Stomach smooth muscle (tissue), 2 donors: ENCODE measurements at regions not wholly inside any gene's neighbourhood (a gene's known extent, or its start where the extent isn't known, plus 50 kb on each side); places are given as distances from the start of the nearest gene placed in this dataset.

Experiments used
- H3K27ac ChIP-seq: one replicate; pipeline ENCODE4 v1.7.0; 2013; ENCODE audit warnings: mild to moderate bottlenecking, low read length, inconsistent platforms
- H3K27me3 ChIP-seq, 2 donors: one replicate each; pipeline ENCODE4 v1.7.0; 2013; ENCODE audit warnings: low read length in 2 of 2; ENCODE audit not compliant: insufficient read depth in 2 of 2, control insufficient read depth in 1 of 2
- H3K36me3 ChIP-seq, 2 donors: one replicate each; pipeline ENCODE4 v1.7.0; 2013; ENCODE audit warnings: low read length in 2 of 2; ENCODE audit not compliant: control insufficient read depth in 2 of 2, insufficient read depth in 2 of 2
- H3K4me1 ChIP-seq: one replicate; pipeline ENCODE4 v1.7.0; 2013; ENCODE audit warnings: low read length; ENCODE audit not compliant: control insufficient read depth, insufficient read depth
- H3K4me3 ChIP-seq, 2 donors: one replicate each; pipeline ENCODE4 v1.7.0; 2013; ENCODE audit warnings: low read length in 2 of 2
- H3K9ac ChIP-seq, 2 donors: one replicate each; pipeline ENCODE4 v1.7.0; 2013; ENCODE audit warnings: low read length in 2 of 2, mild to moderate bottlenecking in 1 of 2
- H3K9me3 ChIP-seq, 2 donors: one replicate each; pipeline ENCODE4 v1.7.0; 2013; ENCODE audit warnings: low read length in 2 of 2; ENCODE audit not compliant: control insufficient read depth in 2 of 2
- donor health status: healthy.
- donor health status: Pancreatic carcinoma.

DNA sequence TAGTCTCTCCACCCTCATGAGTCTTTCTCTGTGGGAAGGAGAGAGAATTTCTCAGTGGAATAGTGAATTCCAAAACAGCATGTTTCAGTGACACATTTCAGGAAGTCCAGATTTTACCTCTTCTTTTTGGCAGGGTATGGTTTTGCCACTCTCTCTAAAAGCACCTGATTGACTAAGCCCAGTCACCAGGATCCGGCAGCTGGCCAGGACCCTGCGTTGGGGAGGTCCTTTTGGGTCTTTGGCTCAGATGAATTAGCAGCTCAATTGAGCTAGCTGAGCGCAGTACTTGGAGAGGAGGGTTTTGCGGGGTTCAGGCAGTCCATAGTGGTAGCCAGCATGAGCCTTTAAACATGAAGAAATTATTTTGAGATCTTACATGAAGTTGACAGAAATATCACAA is 548.2 kb downstream of the PDCD6IP start:
- no peak overlapping the region for H3K4me3 ChIP-seq
- H3K9me3 ChIP-seq: no peaks in the 10 kb centered on the region
- H3K27me3 ChIP-seq: no peaks in the 10 kb centered on the region
- H3K4me1 ChIP-seq: no peaks in the 10 kb centered on the region
- H3K36me3 ChIP-seq: no peaks in the 10 kb centered on the region
- no peak overlapping the region for H3K27ac ChIP-seq
- H3K9ac ChIP-seq: no peak overlapping the region

DNA sequence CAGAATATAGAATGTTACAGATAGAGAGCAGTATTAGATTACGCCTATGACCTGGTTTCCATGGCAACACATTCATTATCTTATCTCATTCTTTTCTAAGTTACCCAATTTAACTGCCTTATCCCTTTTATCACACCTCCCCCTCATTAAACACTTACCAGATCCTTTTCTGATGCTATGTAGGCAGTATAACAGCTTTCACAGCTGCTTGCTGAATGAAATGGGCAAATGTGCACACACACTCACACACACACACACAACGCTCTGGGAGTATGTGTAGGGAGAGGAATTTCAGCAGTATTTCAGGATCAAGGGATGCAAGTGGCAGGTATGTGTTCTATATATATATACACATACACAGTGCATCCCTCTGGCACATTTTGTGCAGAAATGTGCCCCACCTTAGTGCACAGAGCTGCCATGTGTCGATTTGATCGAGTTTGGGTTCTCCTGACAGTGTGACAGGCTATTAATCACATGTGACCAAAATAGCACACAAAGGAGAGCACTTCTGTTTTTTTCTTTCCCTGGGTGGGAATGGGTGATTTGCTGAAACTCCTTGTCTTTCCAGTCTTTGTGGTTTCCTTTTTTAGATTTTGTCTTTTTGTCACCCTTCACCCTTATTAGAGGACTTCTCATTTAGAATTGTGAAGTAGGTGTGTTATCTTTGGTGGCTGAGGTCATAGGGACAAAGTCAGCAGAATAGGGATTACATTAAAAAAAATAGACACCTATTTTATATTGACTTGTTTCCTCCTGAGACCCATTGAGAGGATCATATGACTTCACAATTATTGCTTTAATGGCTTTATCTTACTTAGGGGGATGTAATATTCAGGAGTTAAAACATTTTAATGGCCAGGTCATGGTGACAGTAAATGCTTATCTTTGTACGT is 553.7 kb downstream of the PDCD6IP start:
- no peak overlapping the region for H3K9ac ChIP-seq
- no peaks in the 10 kb centered on the region for H3K4me1 ChIP-seq
- H3K27me3 ChIP-seq: no peaks in the 10 kb centered on the region
- H3K4me3 ChIP-seq: no peak overlapping the region
- no peaks in the 10 kb centered on the region for H3K36me3 ChIP-seq
- no peaks in the 10 kb centered on the region for H3K9me3 ChIP-seq
- H3K27ac ChIP-seq: no peak overlapping the region

- no peaks in the 10 kb centered on the region for H3K36me3 ChIP-seq
- H3K27ac ChIP-seq: no peak overlapping the region
- H3K9me3 ChIP-seq: no peaks in the 10 kb centered on the region
- no peaks in the 10 kb centered on the region for H3K4me1 ChIP-seq
- H3K4me3 ChIP-seq: no peak overlapping the region
- H3K27me3 ChIP-seq: no peaks in the 10 kb centered on the region
- H3K9ac ChIP-seq: no peak overlapping the region
These were observed 554.4 kb downstream of the PDCD6IP start for GRCh38 chr3:34352778-34353331.

- Histone ChIP-seq H3K9me3 (no peaks in the 10 kb centered on the region), H3K27ac (no peak overlapping the region), H3K36me3 (no peaks in the 10 kb centered on the region), H3K4me3 (no peak overlapping the region), H3K27me3 (no peaks in the 10 kb centered on the region), H3K4me1 (no peaks in the 10 kb centered on the region), H3K9ac (no peak overlapping the region)
These were observed 559.0 kb downstream of the PDCD6IP start for GRCh38 chr3:34357461-34357860.

DNA sequence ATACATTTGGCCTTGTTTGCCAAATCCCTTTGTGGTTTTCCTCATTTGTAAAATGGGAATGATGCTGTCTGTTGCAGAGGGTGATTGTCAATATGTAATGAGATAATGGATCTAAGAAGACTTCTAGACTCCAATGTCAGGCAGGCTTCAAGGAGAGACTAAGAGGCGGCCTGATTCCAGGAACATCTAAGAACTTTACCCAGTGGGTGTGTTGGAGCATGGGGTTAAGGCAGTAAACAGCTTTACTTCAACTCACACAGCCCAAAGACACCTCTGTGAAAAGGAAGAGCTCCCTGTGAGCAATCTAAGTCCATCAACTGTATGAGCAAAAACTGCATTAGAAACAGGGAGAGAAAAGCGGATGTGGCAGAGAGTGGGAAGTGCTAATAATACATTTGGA is 560.6 kb downstream of the PDCD6IP start:
- H3K4me1 ChIP-seq: no peaks in the 10 kb centered on the region
- H3K9ac ChIP-seq: no peak overlapping the region
- no peak overlapping the region for H3K4me3 ChIP-seq
- H3K27ac ChIP-seq: no peak overlapping the region
- H3K36me3 ChIP-seq: no peaks in the 10 kb centered on the region
- no peaks in the 10 kb centered on the region for H3K9me3 ChIP-seq
- H3K27me3 ChIP-seq: no peaks in the 10 kb centered on the region

GRCh38 chr3:34360713-34361112 is 562.3 kb downstream of the PDCD6IP start:
- Histone ChIP-seq H3K27me3 (no peaks in the 10 kb centered on the region), H3K4me1 (no peaks in the 10 kb centered on the region), H3K4me3 (no peak overlapping the region), H3K9me3 (no peaks in the 10 kb centered on the region), H3K27ac (no peak overlapping the region), H3K9ac (no peak overlapping the region), H3K36me3 (no peaks in the 10 kb centered on the region)

- H3K36me3 ChIP-seq: no peaks in the 10 kb centered on the region
- no peaks in the 10 kb centered on the region for H3K27me3 ChIP-seq
- H3K27ac ChIP-seq: no peak overlapping the region
- no peak overlapping the region for H3K4me3 ChIP-seq
- no peaks in the 10 kb centered on the region for H3K4me1 ChIP-seq
- H3K9me3 ChIP-seq: no peaks in the 10 kb centered on the region
- H3K9ac ChIP-seq: no peak overlapping the region
These were observed 563.5 kb downstream of the PDCD6IP start for GRCh38 chr3:34361921-34362320.

GRCh38 chr3:34362910-34363309 is 564.5 kb downstream of the PDCD6IP start:
- Histone ChIP-seq H3K4me3 (no peak overlapping the region), H3K27ac (no peak overlapping the region), H3K4me1 (no peaks in the 10 kb centered on the region), H3K9me3 (no peaks in the 10 kb centered on the region), H3K27me3 (no peaks in the 10 kb centered on the region), H3K36me3 (no peaks in the 10 kb centered on the region), H3K9ac (no peak overlapping the region)

- Histone ChIP-seq H3K4me1 (no peaks in the 10 kb centered on the region), H3K4me3 (no peak overlapping the region), H3K9ac (no peak overlapping the region), H3K9me3 (no peaks in the 10 kb centered on the region), H3K27me3 (no peaks in the 10 kb centered on the region), H3K27ac (no peak overlapping the region), H3K36me3 (no peaks in the 10 kb centered on the region)
These were observed 565.5 kb downstream of the PDCD6IP start for GRCh38 chr3:34363881-34364280.

DNA sequence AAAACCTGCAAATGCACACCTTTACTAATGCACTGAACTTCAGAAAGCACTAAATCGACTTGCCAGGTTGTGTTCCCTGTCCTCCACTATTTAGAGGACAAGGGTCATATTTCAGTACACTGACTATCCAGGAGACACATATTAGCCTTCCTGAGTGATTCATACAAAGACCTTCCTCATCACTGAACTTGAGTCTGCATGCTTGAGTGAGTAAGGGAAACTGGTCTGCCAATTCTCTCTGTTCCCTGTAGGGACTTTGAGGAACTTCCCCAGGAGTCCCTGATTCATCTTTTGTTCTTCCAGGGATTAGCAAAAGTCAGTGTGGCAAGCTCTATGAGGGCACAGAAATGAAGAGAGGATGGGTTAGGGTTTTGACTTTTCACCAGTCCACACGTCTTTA is 565.9 kb downstream of the PDCD6IP start:
- Histone ChIP-seq H3K4me3 (no peak overlapping the region), H3K9me3 (no peaks in the 10 kb centered on the region), H3K36me3 (no peaks in the 10 kb centered on the region), H3K9ac (no peak overlapping the region), H3K4me1 (no peaks in the 10 kb centered on the region), H3K27ac (no peak overlapping the region), H3K27me3 (no peaks in the 10 kb centered on the region)

DNA sequence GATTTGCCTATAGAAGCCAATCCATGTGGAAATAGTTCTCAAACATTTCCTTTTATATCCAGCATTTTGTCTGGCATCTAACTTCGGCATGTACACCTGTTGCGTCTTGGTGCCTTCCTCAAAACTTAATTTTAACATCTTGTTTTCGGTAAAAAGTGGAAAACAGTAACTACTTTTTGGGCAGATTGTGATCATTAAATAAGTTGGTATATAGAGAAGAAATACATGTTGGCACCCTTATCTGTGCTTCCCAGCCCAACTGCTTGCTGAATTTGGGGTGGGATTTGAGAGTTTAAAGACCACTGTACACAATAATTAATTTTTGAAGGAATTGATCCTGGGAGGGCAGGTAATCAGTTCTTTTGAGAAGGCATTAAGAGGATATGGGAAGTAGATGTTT is 566.8 kb downstream of the PDCD6IP start:
- H3K27ac ChIP-seq: no peak overlapping the region
- H3K27me3 ChIP-seq: no peaks in the 10 kb centered on the region
- no peaks in the 10 kb centered on the region for H3K4me1 ChIP-seq
- H3K9ac ChIP-seq: no peak overlapping the region
- H3K9me3 ChIP-seq: no peaks in the 10 kb centered on the region
- H3K36me3 ChIP-seq: no peaks in the 10 kb centered on the region
- no peak overlapping the region for H3K4me3 ChIP-seq
